ENCODE measurements at regions not wholly inside any gene's neighbourhood (a gene's known extent, or its start where the extent isn't known, plus 50 kb on each side); places are given as distances from the start of the nearest gene placed in this dataset.

GRCh38 chr10:59079386-59080226 lies 96.8 kb upstream of the PHYHIPL start:
- DNase-seq (ENCODE audit: low read depth in 3 of 3, low spot score in 2 of 3) = no peak

- DNase-seq (ENCODE audit: low read depth in 3 of 3, low spot score in 2 of 3) = no peak
These were observed 94.2 kb upstream of the PHYHIPL start for GRCh38 chr10:59082249-59082648.

DNA sequence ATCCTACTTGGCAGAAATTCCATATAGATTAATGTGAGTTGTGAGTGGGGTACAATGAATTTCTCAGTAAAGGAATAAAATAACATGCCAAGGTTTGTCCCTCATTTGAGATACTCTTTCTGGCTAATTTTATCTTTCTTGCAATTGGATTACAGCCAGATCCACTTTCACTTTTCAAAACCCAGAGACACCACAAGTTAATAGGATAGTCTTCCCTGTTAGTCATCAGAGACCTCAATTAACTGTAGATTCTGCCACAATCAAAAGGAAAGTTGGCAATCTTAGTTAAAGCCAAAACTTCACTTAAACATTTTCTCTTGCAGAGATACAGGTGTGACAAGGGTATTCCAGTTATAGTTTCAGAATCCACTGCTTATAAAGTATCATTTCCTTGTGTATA lies 91.4 kb upstream of the PHYHIPL start:
- no peak for DNase-seq (ENCODE audit: low read depth in 3 of 3, low spot score in 2 of 3)

DNA sequence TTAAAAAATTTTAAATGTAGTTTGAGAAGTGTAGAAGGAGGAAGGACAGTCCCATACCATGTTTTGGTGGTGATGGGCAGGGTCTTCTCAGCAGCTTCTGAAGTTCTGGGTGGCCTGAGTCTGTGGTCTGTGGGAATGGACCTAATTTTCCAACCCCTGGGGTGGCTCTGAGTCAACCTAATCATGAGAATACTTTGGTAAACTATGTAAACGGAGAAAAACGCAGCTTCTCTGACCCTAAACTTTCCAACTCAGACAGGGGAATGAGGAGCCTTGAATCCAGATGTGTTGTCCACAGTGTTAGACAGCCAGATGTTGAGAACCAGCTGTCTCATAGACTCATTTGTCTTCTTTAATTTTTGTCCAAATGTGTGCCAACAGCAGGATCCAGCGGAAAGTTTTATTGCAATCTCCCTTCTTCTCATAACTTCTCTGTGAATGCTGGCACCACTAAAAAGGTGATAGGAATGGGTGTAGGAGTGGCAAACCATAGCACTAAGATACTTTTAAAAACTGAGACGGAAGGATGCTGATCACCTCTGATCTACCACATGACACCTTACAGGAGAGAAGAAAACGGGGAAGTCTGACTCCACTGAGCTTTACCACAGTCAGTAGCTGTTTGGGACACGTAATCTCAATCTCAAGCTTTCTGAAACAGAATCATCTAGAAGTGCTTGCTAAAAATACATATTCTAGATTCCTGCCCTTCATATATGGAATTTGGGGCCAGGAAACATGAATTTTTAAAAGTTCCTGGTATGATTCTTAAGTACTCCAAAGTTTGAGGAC lies 90.5 kb upstream of the PHYHIPL start:
- DNase-seq (ENCODE audit: low read depth in 3 of 3, low spot score in 2 of 3) = no peak

DNA sequence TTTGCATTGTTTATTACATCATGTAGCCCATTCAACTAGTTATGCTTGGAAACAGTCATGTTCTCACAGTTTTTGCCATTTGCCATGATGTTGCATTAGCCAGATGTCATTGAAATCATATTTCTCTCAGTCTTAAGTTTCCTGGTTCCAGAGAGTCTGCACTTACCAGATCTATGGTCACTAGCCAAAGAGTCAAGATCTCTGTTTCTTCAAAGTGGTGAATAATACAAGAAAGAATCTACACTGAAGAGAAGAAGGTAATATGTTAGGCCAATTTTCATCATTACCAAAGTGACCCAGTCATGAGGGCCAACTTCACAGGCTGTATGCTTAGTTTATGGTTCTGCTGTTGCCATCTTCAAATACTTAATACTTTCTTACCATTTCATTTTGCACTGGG lies 89.0 kb upstream of the PHYHIPL start:
- DNase-seq (ENCODE audit: low read depth in 3 of 3, low spot score in 2 of 3) = no peak

- no peak for DNase-seq (ENCODE audit: low read depth in 3 of 3, low spot score in 2 of 3)
These were observed 87.4 kb upstream of the PHYHIPL start for GRCh38 chr10:59088912-59089573.

DNA sequence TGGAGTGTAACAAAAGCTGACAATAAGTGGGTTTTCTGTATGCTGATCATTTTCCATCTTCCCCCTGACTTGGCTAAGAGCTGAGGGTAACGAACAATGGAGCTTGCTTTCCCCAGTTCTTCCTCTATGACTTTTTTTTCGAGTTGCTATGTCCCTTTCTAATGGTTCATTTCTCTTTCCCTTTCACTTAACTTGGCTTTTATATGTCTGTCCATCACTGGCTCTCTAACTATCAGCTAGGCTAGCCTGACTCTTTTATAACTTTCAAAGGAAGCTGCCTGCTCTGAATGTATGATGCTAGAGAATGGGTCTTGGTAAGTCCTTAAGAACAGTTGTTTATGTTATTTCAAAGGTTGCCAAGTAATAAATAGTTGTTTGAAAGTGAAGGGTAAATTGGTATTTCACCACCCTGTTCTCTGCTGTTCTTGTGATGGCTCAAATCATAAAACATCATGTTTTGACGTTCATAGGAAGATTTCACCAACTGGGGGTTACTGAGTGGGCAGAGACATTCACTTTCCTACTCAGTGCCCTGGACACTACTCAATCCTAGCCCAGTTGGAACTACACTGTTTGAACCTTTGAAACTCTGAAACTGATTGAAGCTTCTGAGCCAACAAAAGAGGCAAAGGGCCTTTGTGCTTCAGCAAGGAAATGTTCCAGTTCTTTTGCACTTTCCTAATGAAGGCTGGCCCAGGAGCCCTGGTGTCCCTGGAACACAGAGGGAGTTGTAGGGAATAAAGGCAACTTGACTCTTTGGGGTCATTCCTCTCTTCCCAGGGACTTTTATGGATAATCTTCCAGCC lies 85.4 kb upstream of the PHYHIPL start:
- no peak for DNase-seq (ENCODE audit: low read depth in 3 of 3, low spot score in 2 of 3)

DNA sequence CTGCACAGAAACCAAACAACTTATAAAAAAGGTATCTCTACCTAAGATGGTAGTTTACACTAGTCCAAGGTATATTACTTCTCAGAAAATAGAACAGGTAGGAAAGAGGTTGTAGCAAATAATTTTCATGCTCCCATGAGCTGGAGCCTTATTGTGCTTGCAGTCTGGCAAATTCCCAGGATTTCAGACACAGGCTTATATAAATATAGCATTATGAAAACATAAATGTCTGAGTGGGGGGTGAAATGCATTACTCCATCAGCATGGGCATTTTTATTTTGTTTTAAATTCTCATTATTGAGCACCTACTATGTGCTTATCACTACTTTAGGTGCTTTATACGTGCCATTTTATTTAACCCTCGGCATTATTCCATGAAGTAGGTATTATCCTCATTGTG lies 83.0 kb upstream of the PHYHIPL start:
- no peak for DNase-seq (ENCODE audit: low read depth in 3 of 3, low spot score in 2 of 3)

GRCh38 chr10:59096631-59097030 lies 79.8 kb upstream of the PHYHIPL start:
- no peak for DNase-seq (ENCODE audit: low read depth in 3 of 3, low spot score in 2 of 3)

DNA sequence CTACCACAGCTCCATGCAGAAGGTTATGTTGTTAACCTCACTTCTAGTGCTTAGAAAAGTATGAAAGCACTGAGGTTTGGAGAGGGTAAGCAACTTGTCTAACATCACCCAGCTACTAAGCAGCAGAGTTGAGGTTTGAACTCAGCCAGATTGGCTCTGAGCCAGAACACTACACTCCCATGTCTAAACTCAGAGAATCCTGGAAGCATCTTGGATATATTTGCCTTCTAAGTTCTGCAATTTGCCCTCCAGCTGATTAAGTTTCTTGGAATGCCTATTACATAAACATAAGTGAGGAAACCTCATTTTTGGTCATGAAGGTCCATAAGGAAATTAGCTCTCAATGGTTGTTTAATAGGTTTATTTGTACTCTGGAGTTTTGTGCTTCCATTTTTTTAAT lies 78.1 kb upstream of the PHYHIPL start:
- no peak for DNase-seq (ENCODE audit: low read depth in 3 of 3, low spot score in 2 of 3)

- no peak for DNase-seq (ENCODE audit: low read depth in 3 of 3, low spot score in 2 of 3)
These were observed 77.5 kb upstream of the PHYHIPL start for GRCh38 chr10:59098831-59099452.

GRCh38 chr10:59099481-59099880 lies 77.0 kb upstream of the PHYHIPL start:
- DNase-seq (ENCODE audit: low read depth in 3 of 3, low spot score in 2 of 3) = no peak

- DNase-seq (ENCODE audit: low read depth in 3 of 3, low spot score in 2 of 3) = no peak
These were observed 74.0 kb upstream of the PHYHIPL start for GRCh38 chr10:59102394-59102793.

GRCh38 chr10:59104186-59104585 lies 72.3 kb upstream of the PHYHIPL start:
- DNase-seq (ENCODE audit: low read depth in 3 of 3, low spot score in 2 of 3) = no peak

- no peak for DNase-seq (ENCODE audit: low read depth in 3 of 3, low spot score in 2 of 3)
These were observed 70.0 kb upstream of the PHYHIPL start for GRCh38 chr10:59106441-59106840.

DNA sequence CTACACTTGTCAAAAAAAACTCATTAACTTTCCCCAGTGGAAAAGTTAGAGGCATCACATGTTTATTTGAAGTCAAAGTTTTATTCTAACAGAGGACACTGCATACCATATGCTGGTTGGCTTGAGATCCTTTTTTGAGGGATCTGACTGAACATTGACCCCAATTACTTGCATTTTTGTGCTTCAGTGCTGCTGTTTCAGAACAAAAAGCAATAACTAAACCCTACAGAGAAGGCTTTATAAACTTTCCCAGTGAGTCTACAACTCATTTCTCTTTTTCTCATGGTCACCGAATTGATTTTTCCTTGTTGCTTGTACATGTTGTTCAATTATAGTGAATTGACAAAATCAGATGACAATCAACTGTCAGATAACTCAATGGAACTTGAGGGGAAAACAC lies 69.3 kb upstream of the PHYHIPL start:
- DNase-seq (ENCODE audit: low read depth in 3 of 3, low spot score in 2 of 3) = no peak

DNA sequence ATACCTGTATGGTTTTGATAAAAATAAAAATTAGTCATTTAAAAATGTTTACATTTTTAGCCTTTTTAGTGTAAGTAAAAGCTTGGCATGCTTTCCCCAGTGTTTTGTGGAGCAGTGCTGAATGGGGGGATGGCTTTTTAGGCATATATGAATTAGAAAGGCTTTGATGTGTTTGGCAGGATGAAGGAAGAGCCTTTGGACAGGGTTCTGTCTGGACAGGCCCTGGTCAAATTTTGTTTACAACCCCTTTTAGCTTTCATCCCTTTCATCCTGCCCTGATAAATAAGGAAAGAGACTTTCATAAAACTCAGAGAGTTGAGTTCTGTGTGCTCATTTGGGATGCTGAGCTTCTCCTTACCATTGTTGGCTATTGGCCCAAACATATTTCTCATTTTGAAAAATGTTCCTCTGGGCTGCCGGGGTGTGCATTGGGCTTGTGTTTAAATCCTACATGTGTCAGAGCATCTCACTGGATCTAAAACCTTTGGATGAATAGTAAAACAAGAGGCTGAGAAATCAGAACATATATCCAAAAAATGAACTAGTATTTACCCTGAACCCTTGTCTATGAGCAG lies 68.1 kb upstream of the PHYHIPL start:
- no peak for DNase-seq (ENCODE audit: low read depth in 3 of 3, low spot score in 2 of 3)

DNA sequence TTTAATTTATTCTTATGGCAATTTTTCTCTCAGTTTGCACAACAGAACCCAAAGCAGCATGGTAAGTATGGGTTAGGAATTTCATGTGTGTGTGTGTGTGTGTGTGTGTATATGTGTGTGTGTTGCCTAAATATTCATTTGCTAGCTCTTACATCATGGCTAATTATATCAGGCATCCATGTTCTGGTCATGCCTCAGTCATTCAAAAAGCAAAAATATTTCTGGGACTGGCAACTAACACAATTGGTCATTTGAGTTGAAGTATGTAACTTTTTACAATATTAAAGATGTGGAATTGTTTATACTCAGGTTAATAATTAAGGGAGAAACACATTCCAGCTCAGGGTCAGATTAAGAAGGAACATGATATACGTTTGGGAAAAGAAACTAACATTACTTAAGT lies 67.6 kb upstream of the PHYHIPL start:
- DNase-seq (ENCODE audit: low read depth in 3 of 3, low spot score in 2 of 3) = no peak

- no peak for DNase-seq (ENCODE audit: low read depth in 3 of 3, low spot score in 2 of 3)
These were observed 66.6 kb upstream of the PHYHIPL start for GRCh38 chr10:59109826-59110225.

DNA sequence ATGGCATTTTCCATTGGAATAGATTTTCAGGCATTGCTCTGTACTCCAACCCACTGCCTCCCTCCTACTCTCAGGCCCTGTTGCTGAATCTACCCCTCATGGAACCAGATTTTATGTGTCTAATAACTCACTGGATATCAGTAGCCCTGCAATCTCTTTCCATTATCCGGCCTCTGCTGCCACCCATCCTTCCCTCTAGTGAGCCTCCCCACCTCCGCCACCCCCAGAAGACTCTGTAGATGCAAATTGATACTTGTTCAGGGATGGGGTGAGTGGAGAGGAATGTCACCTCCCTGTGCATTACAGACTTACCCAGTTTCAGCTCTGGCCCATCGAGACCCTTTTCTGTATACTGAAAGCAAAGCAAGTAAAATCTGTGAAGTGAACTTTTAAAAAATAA lies 52.3 kb upstream of the PHYHIPL start:
- no peak for DNase-seq (ENCODE audit: low read depth in 3 of 3, low spot score in 2 of 3)

Measured in right renal cortex interstitium (tissue), 3 donors.